OCI-LY7 (cell line): ENCODE measurements at regions not wholly inside any gene's neighbourhood (a gene's known extent, or its start where the extent isn't known, plus 50 kb on each side); places are given as distances from the start of the nearest gene placed in this dataset.

Experiments
- CTCF ChIP-seq: fragments of 200-600 bp; sonication (generic); conservative IDR thresholded peaks from 2 replicates; pipeline ENCODE4 v1.5.1; 2014; ENCODE audit warnings: mild to moderate bottlenecking, antibody characterized with exemption, low read length, moderate library complexity, mixed read lengths
- EZH2phosphoT487 ChIP-seq: fragments of 200-600 bp; sonication (generic); IDR thresholded peaks from 2 replicates; pipeline ENCODE4 v1.6.1; 2018; ENCODE audit warnings: low read depth, borderline replicate concordance, mild to moderate bottlenecking, mixed run types, antibody characterized with exemption, low read length, moderate library complexity, mixed read lengths

GRCh38 chr5:148730270-148730669 is 75.9 kb upstream of the HTR4 start:
- no peak for TF ChIP-seq CTCF
- TF ChIP-seq EZH2phosphoT487 = no peak
